NT2/D1 (cell line): ENCODE measurements at regions not wholly inside any gene's neighbourhood (a gene's known extent, or its start where the extent isn't known, plus 50 kb on each side); places are given as distances from the start of the nearest gene placed in this dataset.

Experiments used
- SUZ12 ChIP-seq: IDR thresholded peaks from 2 replicates; pipeline ENCODE4 v1.6.1; 2011; ENCODE audit not compliant: insufficient read length, insufficient read depth; ENCODE audit errors: extremely low read depth
- YY1 ChIP-seq: IDR thresholded peaks from 2 replicates; pipeline ENCODE4 v1.6.1; 2011; ENCODE audit not compliant: insufficient read length, insufficient read depth
- ZNF274 ChIP-seq: IDR thresholded peaks from 2 replicates; pipeline ENCODE4 v1.6.1; 2011; ENCODE audit warnings: mild to moderate bottlenecking, low read depth, low read length

DNA sequence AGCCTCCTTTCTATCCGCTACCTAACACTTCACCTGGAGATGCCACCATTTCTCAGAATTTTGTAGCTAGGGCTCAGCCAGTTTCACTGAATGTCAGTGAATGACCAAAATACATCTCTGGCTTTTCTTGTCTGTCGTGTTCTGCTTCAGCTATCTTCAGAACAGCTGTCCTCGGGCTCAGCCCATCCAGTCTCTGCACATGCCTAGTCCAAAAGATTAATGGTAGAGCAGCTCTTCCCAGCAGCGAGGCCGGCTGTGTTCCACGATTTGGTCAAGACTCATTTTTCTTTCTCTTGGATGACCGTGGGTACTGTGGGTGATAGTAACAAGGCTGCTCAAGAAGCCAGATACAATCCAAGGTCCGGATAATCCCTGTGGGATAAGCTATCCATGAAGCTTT lies 342.8 kb downstream of the GABRG2 start:
- no peak for TF ChIP-seq SUZ12
- TF ChIP-seq ZNF274, result no peak
- no peak for TF ChIP-seq YY1
